ENCODE measurements at regions not wholly inside any gene's neighbourhood (a gene's known extent, or its start where the extent isn't known, plus 50 kb on each side); places are given as distances from the start of the nearest gene placed in this dataset.
"Not testable (repeated sequence)": the region's sequence is repeated elsewhere in the genome, so short reads cannot be mapped to it uniquely, and the experiment has no call there.

DNA sequence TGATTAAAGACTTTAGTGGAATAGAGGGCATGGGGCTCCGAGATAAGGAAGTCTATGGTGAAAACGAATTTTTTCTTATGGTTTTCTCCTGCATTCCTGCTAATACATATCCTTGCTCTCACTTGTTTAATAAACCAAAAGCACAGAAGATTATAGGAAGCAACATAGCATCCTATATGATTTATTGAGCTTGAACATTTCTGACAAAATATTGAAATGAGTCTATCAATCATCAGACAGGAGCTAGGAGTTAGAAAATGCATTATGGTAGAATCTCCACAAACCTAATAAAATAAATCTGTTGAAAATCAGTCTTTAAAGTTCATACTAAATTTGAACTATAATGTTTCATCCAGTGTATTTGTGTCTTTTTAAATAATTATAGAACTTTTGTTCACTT is 554.6 kb upstream of the RGMB start:
- no peak for TF ChIP-seq CTCF (IDR thresholded peaks at IDR 0.05; ENCODE audit: low read depth, low read length, missing control alignments)
- no peak for DNase-seq (ENCODE audit: low read depth)
- no peak overlapping the region for H3K4me3 ChIP-seq (ENCODE audit: low read depth, low read length)

DNA sequence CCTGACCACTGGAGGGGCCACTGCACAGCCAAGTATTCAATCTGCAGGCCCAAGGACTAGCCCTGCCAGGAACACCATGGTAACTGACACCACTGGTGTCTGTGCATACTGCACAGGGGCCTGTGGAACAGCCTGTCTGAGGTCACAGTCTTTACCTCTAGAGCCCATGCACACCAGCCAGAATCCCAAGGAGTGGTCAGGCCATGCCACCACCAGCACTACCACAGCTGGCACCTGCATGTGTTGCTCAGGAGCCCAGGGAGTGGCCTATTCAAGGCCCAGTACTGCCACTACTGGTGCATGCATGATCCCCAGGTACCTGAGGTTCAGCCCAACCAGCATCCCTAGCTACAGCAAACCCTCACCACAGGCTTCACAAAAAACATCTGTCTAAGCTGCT is 546.0 kb upstream of the RGMB start:
- no peak for DNase-seq (ENCODE audit: low read depth)
- no peak overlapping the region for H3K4me3 ChIP-seq (ENCODE audit: low read depth, low read length)
- TF ChIP-seq CTCF (IDR thresholded peaks at IDR 0.05; ENCODE audit: low read depth, low read length, missing control alignments): no peak

GRCh38 chr5:98231089-98231488 is 542.4 kb upstream of the RGMB start:
- TF ChIP-seq CTCF (IDR thresholded peaks at IDR 0.05; ENCODE audit: low read depth, low read length, missing control alignments): no peak
- H3K4me3 ChIP-seq (ENCODE audit: low read depth, low read length): no peak overlapping the region

DNA sequence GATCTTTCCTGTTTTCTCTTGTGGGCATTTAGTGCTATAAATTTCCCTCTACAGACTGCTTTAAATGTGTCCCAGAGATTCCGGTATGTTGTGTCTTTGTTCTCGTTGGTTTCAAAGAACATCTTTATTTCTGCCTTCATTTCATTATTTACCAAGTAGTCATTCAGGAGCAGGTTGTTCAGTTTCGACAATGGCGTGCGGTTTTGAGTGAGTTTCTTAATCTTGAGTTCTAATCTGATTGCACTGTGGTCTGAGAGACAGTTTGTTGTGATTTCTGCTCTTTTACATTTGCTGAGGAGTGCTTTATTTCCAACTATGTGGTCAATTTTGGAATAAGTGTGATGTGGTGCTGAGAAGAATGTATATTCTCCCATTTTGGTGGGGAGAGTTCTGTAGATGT is 535.7 kb upstream of the RGMB start:
- DNase-seq (ENCODE audit: low read depth); H3K4me3 ChIP-seq (ENCODE audit: low read depth, low read length): not testable (repeated sequence)

More at GRCh38 chr5:98231089-98231488, 542.4 kb upstream of the RGMB start:
- DNase-seq (ENCODE audit: low read depth): no peak

DNA sequence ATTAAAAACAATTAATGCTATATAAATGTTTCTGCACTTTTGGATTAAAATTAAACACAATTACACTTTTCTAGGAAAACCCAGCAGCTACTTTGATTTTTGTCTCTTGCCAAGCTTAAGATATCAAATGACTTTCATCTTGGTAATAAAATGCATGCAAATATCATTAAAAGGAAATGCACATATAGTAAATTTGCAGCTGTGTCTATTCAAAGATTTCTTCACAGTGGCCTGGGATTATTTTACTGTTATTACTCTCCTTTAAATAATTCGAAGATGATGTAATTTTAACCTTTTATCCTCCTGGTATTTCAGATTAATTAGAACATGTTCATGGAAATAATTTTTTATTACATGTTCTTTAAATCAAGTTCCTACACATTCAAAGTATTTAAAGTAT is 529.5 kb upstream of the RGMB start:
- H3K4me3 ChIP-seq (ENCODE audit: low read depth, low read length): no peak overlapping the region
- no peak for DNase-seq (ENCODE audit: low read depth)
- TF ChIP-seq CTCF (IDR thresholded peaks at IDR 0.05; ENCODE audit: low read depth, low read length, missing control alignments): no peak

DNA sequence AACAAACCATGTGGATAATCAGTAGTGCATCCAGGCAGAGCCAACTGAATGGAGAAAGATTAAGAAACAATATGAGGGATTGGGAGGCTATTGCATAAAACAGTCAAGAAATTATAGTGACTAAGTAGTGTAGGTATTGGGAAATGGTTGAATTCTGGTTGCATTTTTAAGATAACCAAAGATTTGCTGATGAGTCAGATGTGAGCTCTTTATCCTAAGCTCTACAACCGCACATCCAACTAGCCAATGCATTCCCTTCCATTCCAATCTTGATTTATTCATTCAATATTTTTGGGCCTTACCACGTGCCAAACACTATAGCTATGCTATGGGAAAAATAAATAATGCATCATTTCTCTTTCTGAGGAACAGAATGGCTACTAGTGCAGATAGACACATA is 524.5 kb upstream of the RGMB start:
- no peak overlapping the region for H3K4me3 ChIP-seq (ENCODE audit: low read depth, low read length)
- no peak for TF ChIP-seq CTCF (IDR thresholded peaks at IDR 0.05; ENCODE audit: low read depth, low read length, missing control alignments)
- DNase-seq (ENCODE audit: low read depth): no peak

DNA sequence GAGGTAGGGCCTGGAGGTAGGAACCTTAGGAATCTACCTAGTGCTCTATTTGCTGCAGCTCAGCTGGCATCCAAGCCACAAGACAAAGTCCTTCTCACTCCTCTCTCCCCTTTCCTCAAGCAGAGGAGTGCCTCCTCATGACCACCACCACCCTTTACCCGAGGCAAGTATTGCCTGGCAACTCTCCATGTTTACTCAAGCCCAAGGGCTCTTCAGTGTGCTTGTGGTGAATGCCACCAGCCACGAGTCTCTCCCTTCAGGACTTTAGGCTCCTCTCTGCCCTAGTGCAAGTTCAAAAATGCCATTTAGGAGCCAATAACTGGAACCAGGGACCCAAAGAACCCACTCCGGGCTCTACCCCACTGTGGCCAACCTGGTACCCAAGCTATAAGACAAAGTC is 514.5 kb upstream of the RGMB start:
- no peak overlapping the region for H3K4me3 ChIP-seq (ENCODE audit: low read depth, low read length)
- DNase-seq (ENCODE audit: low read depth): no peak
- TF ChIP-seq CTCF (IDR thresholded peaks at IDR 0.05; ENCODE audit: low read depth, low read length, missing control alignments): no peak

DNA sequence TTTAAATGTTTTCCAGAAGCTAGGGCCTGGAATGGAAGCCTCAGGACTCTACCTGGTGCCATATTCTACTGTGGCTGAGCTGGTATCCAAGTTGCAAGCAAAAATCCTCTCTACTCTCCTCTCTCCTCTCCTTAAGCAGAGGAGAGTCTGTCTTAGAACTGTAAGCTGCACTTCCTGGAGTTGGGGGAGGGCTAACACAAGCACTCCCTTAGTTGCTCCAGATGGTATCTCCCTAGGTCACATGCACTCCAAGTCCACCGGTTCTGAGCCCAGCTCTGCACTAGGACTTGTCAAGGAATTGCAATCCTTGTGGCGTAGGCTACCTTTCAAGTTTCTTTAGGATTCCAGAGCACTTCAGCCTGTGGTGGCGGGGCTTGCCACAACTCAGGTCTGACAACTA is 513.9 kb upstream of the RGMB start:
- no peak for TF ChIP-seq CTCF (IDR thresholded peaks at IDR 0.05; ENCODE audit: low read depth, low read length, missing control alignments)
- H3K4me3 ChIP-seq (ENCODE audit: low read depth, low read length): no peak overlapping the region
- DNase-seq (ENCODE audit: low read depth): no peak

Data from GM12864 (cell line).